GM19463 (cell line): ENCODE measurements at regions not wholly inside any gene's neighbourhood (a gene's known extent, or its start where the extent isn't known, plus 50 kb on each side); places are given as distances from the start of the nearest gene placed in this dataset.

Experiments used
- ATAC-seq: cut with Tn5 transposase; IDR thresholded peaks from one replicate; pipeline ENCODE4 v1.9.1; 2021; ENCODE audit warnings: mild to moderate bottlenecking, moderate library complexity; ENCODE audit not compliant: unreplicated experiment

DNA sequence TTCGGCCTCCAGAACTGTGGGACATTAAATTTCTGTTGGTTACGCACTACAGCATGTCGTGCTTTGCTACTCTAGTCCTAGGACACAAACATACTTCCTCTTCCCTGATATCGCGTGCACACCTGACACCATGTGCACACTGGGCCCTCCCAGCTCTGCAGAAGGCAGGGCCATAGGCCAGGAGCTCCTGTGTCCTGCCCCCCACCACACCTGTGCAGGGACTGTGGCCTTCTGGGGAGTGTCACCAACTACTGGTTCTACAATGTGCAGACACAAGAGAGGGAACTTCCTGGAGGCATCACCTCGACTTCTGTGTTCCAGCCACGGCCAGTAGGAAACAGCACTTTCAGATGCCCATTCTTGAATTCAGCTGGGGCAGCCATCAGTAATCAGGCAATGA lies 646.4 kb upstream of the MGMT start:
- no peak for ATAC-seq

DNA sequence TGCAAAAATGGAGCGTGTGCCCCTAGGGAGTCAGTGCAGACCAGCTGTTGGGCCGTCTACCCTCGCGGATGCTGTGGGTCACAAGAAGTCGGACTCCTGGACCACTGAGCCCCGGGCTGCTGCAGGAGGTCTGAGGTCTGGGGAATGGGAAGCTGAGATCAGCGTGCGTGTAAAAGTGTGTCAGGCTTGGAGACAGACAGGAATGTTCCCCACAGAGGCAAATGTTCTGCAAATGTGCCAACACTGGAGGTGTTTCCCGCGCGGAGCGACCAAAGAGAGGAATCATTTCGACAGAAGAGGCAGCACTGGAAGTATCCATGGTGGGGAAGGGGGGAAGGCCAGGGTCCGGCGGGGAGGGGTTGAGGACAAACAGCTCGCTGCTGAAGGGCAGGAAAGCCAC lies 643.8 kb upstream of the MGMT start:
- ATAC-seq: no peak

DNA sequence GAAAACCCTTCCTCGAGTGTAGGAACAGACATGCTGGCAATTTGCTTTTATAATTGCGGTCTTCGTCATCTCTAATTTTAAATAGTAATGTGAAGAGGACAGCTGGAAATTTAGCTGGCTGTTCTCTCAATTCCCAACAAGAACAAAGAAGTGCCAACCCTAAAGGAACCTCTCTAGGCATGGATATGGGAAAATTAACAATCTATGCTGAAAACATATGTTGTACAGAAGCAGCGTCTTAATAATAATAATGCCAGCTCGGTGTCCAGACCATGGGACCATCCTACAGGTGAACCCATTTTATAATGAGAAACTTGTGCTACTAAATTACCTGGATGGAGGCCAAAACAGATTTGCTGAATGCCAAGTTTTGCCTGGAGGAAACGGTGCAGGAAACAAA lies 641.4 kb upstream of the MGMT start:
- ATAC-seq: no peak

DNA sequence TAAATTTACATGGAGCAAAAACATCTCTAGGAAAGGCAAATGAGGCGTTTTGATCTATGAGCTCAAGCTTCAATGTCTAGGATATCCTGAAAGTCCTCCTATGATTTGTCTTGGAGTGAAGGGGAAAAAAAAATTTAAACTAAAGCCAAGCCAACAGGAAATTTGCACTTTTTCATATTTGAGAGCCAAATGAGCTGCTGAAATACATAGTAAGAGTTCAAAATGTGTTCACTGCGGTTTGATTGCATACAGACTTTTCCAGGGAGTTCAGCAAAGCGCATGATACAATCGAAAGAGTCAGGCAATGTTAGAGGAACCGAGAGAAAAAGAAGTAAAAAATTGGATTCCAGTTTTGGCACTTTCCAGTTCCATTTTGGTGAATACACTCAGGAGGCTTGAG lies 633.4 kb upstream of the MGMT start:
- no peak for ATAC-seq

DNA sequence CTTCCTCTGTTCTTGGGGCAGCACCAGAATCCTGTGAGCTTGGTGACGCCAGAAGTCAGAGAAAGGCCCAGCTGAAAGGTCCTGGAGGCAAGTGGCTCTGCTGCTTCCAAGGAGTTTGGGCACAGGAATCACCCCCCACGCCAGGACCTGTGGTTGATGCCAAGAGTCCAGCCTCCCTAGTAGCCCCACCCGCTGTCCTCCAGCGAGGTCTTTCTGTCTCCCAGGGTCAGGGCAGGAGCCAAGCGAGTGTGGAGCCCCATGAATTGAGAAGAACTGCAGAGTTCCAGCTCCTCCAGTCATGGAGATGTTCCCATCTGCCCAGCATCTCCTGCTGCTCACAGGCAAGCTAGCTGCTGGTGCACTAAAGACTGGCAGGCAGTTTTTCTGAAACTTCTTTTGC lies 631.7 kb upstream of the MGMT start:
- no peak for ATAC-seq

DNA sequence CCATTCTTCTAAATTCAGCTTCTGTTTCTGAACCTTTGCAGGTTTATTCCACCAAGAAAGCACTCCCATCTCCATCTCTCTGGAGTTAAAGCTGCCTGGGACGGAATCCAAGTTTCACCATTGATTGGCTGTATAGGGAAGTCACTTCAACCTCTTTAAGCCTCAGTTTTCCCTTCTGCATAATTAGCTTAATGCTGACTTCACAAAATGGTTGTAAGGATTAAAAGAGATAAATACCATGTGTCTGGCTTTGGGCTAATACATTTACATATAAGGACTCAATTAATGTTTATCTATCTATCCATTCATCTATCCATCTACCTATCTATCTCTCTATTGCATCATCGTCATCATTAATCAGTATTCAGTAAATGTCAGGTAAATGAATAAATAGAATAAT lies 629.6 kb upstream of the MGMT start:
- no peak for ATAC-seq

DNA sequence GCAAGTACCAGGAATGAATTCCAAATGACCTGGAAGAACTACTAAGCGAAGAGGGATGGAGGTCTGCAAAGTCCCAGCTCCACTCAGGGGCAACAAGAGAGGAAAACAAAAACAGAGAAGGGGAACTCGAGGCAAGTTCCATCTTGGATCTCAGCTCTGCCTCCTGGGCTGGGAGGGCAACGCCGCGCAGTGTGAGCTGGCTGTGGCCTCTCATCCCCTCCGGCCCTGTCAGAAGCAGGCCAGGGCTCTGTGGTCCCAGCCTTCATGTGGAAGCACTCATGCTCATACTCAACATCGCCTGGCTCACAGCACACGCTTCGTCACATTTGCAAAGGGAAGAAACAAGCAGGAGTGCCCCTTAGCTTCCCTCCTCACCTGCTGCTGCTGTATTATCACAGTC lies 627.9 kb upstream of the MGMT start:
- no peak for ATAC-seq

DNA sequence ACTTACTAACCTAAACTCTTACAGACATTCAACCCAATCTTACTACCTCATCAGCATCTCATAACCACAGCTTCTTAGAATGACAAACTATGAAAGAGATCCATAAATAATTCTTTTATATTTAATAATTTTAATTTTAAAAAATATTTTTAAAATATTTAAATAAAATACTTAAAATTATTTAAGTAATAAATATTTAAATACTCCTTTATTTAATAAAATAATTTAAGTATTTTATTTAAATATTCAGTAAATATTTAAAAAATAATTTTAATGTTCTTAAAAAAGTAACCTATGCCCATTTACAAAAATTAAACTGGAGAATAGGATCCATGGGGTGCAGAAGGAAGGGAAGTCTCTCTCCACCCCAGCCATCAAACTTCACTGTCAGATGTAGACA lies 627.3 kb upstream of the MGMT start:
- no peak for ATAC-seq

DNA sequence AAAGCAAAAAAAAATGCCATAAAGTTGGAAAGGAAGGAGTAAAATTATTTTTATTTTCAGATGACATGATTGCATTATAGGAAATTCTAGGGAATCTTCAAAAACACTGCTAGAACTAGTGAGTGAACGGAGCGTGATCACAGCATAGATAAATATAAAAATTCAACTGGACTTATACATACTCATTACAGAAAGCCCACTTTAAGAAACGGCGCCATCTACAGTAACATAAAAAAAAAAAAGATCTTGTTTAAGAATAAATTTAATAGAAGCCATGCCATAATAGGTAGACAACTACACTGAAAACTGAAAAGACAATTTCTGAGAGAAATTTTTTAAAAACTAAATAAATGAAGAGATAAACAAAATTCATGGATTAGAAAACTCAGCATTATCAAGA lies 623.1 kb upstream of the MGMT start:
- ATAC-seq: no peak

DNA sequence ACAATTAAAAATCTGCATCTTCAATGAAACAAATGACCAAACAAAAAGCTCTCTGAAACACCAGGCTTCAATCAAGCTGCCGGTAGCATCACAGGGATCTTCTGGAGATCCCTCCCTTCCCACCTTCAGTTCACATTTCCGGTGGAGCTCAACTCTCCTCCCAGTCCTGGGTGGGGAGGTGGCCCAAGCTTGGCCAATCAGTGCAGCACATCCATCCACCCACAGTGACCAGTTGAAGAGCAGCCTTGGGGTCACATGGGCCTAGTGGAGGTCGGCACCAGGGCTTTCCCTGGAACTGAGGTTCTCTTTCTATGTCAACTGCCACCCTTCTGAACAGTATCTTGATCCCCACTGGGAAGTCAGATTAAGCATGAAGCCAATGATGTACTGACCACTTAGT lies 620.1 kb upstream of the MGMT start:
- no peak for ATAC-seq

DNA sequence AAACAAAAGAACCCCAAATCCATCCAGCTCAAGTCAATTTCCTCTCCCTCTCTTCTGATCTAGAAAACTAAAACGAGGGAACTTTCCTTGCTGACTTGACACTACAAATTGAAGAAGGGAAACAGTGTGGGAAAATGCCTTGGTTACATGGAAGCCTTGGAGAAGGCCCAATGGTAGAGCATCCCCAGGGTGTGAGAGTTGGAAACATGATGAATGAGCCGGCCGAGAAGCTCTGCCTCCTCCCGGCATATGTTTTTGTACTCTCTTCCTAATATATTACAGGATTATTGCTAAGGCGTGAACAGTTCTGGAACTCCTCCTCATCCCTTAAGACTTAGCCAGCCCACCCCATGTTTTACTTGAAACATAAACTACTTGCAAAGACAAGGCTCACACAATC lies 618.2 kb upstream of the MGMT start:
- ATAC-seq: no peak

DNA sequence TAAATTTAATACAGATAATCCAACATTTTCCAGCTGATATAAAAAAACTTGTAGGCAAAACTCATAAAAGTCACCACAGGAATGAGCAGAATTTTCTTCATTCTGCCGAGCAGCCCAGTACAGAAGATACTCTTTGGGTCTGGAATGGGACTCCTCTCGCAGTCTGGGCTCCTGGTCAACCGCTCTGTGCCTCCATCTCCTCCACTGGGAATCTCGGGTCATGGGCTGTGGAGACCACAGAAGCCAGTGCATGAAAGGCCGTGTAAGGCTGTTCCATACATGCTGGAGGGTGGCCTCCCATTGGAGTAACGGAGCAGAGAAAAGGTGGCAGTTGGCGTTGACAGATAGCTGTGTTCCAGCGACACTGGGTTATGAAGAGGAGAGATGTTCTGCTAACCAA lies 616.4 kb upstream of the MGMT start:
- no peak for ATAC-seq

DNA sequence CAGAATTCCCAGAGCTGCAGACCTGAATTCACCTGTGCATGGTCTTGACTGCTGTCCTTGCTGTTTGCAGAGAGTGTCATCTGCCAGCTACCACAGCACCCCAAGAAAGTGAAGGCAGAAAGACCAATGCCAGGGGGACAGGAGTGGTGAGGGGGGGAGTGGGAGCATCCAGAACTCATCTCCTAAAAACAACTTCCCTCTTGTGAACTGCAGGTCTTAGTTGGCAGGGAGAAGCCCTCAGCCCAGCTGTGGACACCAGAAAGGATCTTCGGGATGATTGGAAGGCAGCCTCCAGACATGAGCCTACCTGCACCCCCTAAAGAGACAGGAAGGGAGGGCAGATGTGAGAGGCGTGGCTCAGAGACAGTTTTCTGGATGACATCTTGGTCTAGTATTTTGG lies 615.8 kb upstream of the MGMT start:
- no peak for ATAC-seq

DNA sequence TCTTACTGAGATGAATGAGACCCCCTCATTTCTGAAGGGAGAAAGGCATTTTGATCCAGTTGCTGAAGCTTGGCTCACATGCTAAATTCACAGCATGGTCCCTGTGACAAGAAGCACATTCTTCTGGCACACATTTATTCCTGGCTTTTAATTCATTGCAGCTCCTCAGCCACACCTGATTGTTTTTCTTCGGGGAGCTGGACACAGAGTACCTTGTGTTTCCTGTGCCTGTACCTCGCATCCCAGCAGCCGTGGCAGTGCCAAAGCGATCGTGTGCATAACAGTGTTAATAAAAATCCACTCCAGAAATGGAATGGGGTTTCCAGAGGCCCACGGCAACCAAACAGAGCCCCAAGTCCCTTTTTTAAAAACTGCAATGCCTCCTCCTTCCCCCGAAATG lies 615.3 kb upstream of the MGMT start:
- ATAC-seq: no peak

DNA sequence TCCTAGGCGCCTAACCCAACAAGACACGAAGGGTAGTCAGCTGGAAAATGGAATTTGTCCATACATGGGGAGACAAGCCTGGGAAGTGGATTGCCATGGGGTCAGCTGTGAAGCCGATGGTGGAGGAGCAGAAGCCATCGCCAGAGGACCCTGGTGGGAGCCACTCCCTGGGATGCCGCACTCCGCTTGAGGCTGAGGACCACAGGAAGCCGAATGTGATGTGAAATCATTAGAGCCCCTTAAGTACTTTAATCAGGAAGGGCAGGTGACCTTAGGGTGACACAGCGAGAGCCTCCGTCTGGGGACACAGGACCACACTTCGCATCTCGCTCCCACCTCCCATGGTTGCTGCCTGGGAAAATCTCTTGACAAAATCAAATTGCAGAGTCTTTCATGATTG lies 614.6 kb upstream of the MGMT start:
- ATAC-seq: no peak

DNA sequence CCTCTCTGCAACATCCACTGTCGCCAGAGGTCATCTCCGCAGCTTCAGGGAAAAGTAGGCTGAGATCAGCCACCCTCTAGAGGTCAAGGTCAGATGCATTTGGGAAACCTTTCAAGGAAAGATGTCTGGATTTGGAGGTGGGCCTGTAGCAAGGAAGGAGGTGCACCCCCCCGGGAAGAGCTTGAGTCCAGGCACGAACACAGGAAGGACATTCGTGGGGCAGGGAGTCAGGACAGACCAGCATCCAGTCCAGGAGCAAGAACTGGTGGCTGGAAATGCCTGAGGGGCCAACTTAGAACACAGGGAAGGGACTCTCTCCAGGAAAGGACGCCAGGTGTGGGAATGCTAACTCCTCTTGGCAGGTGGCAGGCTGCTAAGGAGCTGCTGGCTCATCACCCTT lies 614.1 kb upstream of the MGMT start:
- no peak for ATAC-seq

DNA sequence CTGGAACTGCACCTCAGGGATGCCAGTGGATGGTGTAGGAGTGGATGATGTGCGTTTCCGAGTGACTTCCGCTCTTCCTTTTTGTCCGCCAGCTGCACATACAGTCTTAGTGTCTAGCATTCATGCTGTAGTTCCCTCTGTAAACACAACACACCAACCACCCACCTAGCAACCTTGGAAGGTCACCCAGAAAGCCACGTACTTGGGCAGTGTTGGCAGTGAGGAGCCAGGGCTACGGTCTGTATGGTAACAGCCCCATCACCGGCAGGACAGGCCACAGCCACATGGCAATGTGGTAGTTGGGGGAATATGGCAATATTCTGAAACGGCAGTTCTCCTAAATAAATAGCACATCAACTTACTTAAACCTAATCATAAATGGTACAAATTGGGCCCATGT lies 613.5 kb upstream of the MGMT start:
- ATAC-seq: no peak

DNA sequence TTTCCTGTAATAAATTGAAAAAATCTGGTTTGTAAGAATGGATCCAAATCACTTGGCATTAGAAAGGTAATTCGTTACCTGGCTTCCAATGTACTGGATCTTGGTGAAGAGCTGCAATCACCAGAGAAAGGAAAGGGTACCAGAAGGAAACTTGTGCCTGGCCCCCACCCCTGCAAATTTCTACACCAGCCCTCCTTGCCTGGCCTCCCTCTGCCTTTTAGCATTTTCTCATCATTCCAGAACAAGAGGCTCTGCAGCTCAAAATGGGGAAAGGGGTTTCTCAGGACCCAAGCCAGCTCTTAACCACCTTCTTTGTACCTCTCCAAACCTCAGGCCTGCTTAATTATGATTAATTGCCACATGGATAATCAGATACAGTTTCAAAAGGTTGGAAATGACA lies 612.8 kb upstream of the MGMT start:
- no peak for ATAC-seq

DNA sequence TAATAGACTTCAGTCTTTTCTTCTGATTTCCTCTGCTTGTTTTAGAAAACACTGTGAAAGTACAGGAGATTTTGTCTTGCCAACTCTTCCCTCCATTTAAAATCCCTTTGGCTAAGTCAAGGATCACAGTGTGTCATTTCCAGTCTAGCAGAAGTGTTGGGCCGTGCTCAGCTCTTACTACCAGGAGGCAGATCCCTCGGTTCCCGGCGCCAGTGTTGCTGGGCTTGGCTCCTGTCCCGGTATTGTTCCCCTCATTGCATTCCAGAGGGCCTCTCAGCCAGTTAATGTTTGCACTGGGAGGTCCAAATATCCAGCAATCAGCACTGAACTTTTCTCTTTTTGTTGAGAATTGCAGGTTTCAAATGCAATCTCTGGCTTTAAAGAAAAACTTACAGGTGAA lies 612.1 kb upstream of the MGMT start:
- ATAC-seq: no peak

DNA sequence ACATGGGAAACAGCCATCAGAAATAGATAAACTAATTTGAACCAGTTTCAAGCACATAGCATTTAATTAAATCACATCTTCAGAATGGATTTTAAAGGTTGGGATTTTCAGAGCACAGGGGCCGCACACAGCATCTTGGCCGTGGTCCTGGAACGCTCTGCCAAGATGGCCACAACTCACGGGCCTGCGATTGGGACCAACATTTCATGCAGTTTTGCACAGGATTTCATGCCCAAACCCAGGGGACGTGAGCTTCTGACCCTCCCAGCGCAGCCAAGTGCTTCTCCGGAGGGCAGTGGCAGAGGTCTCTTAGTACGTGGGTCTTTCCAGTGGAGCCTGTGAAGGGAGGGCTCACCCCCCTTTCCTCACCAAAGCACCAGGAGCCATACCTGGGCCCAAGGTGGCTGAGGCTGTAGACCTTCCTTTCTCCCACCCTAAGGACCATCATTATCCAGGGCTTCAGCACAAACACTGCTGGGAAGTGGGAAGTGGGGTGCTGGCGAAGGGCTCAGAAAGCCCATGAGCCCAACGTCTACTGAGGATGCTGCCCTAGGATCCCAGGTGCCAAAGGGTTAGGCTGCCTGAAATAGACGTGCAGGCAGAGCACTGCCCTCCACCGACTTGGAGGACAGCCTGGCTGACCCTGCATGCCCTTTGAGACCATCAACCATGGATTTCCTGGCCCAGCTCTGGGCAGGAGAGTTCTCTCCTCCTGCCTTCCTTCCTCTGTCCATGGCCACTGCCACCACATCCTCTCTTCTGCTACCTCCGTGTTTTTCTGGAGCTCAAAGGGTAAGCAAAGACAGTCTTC lies 611.2 kb upstream of the MGMT start:
- ATAC-seq: no peak

DNA sequence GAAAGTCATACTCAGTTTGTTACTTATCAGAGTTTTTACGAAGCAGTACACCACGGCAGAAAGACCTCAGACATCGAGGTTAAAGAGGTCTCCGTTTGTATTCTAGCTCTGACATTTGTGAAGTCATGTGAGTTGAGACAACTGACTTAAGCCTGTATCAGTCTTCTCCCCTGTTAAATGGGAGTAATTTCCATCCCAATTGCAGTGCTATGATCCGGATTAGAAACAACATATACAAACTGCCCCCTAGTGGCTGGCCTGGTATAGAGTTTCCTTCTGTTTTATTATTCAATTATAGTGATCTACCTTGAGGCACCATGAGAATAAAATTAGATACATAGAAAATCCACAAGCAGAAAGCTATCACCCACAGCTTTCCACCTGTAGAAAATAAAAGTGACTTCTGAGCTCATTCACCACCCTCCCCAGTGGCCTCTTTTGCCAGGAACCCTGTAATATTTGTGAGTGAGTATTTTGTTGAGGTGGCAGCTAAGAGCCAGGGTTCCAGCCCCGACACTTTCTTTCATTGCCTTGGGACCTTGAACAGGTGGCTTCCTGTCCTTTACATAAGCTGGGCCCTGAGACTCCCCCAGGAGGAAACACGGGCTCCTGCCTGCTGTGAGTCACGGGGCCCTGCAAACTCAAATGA lies 607.2 kb upstream of the MGMT start:
- no peak for ATAC-seq

DNA sequence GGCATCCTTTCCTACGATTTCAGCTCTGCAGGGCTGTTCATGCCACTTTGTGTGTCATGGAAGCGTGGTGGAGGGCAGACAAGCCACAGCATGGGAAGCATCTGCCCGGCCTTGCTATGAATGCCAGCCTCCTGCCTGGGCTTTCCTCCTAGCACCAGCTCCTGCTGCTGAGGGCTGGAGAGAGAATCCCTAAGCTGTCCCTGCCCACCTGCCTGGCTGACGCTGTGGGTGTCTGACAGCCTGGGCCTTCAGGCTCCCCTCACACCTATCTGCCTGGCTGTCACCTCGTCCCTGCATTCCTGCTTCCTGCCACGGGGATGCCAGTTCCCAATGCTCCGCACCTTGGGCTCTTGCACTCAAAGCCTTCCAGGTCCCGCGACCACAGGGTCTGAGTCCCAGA lies 606.5 kb upstream of the MGMT start:
- no peak for ATAC-seq
